HG03159 (cell line): ENCODE measurements at regions not wholly inside any gene's neighbourhood (a gene's known extent, or its start where the extent isn't known, plus 50 kb on each side); places are given as distances from the start of the nearest gene placed in this dataset.

ENCODE experiments used
- ATAC-seq: cut with Tn5 transposase; IDR thresholded peaks from one replicate; pipeline ENCODE4 v1.9.1; 2021; ENCODE audit warnings: mild to moderate bottlenecking, moderate library complexity; ENCODE audit not compliant: unreplicated experiment

GRCh38 chr1:60156371-60156770, 82.8 kb upstream of the C1orf87 start:
- no peak for ATAC-seq

- no peak for ATAC-seq
These were observed 80.4 kb upstream of the C1orf87 start for GRCh38 chr1:60153961-60154360.

GRCh38 chr1:60152891-60153290, 79.3 kb upstream of the C1orf87 start:
- no peak for ATAC-seq

- ATAC-seq: no peak
These were observed 77.7 kb upstream of the C1orf87 start for GRCh38 chr1:60151311-60151710.

GRCh38 chr1:60149251-60149650, 75.7 kb upstream of the C1orf87 start:
- ATAC-seq: no peak

- no peak for ATAC-seq
These were observed 73.3 kb upstream of the C1orf87 start for GRCh38 chr1:60146884-60147283.

GRCh38 chr1:60145771-60146170, 72.2 kb upstream of the C1orf87 start:
- no peak for ATAC-seq

GRCh38 chr1:60141743-60142142, 68.2 kb upstream of the C1orf87 start:
- ATAC-seq: no peak

- no peak for ATAC-seq
These were observed 67.7 kb upstream of the C1orf87 start for GRCh38 chr1:60141276-60141675.

- ATAC-seq: no peak
These were observed 63.8 kb upstream of the C1orf87 start for GRCh38 chr1:60137406-60137805.

GRCh38 chr1:60136395-60136794, 62.8 kb upstream of the C1orf87 start:
- no peak for ATAC-seq

- ATAC-seq: no peak
These were observed 61.1 kb upstream of the C1orf87 start for GRCh38 chr1:60134716-60135115.

- ATAC-seq: no peak
These were observed 60.3 kb upstream of the C1orf87 start for GRCh38 chr1:60133848-60134247.

- no peak for ATAC-seq
These were observed 59.6 kb upstream of the C1orf87 start for GRCh38 chr1:60133000-60133673.

GRCh38 chr1:60132108-60132507, 58.5 kb upstream of the C1orf87 start:
- no peak for ATAC-seq

GRCh38 chr1:60130703-60131102, 57.1 kb upstream of the C1orf87 start:
- no peak for ATAC-seq

- ATAC-seq: no peak
These were observed 56.3 kb upstream of the C1orf87 start for GRCh38 chr1:60129911-60130310.

GRCh38 chr1:60126723-60127122, 53.2 kb upstream of the C1orf87 start:
- no peak for ATAC-seq
